DMS114 treated with DMSO at 0.1 percent for 48 hours (cell line): ENCODE measurements at regions not wholly inside any gene's neighbourhood (a gene's known extent, or its start where the extent isn't known, plus 50 kb on each side); places are given as distances from the start of the nearest gene placed in this dataset.
"Not testable (repeated sequence)": the region's sequence is repeated elsewhere in the genome, so short reads cannot be mapped to it uniquely, and the experiment has no call there.

Source experiments
- DNase-seq: peaks from one replicate; lab custom pipeline; 2025; ENCODE audit not compliant: unreplicated experiment; lab: John Stamatoyannopoulos, UW

GRCh38 chr3:109784852-109785631 is 447.7 kb upstream of the DPPA4 start:
- DNase-seq, result no peak

- no peak for DNase-seq
Measured at GRCh38 chr3:109803274-109803673, 465.9 kb upstream of the DPPA4 start.

- DNase-seq, result no peak
Measured at GRCh38 chr3:109804697-109805096, 467.4 kb upstream of the DPPA4 start.

- DNase-seq, result no peak
Measured at GRCh38 chr3:109806929-109807328, 469.6 kb upstream of the DPPA4 start.

GRCh38 chr3:109809513-109809912 is 472.2 kb upstream of the DPPA4 start:
- no peak for DNase-seq

GRCh38 chr3:109818081-109818480 is 480.7 kb upstream of the DPPA4 start:
- DNase-seq, result no peak

- DNase-seq, result no peak
Measured at GRCh38 chr3:109819734-109820133, 482.4 kb upstream of the DPPA4 start.

- no peak for DNase-seq
Measured at GRCh38 chr3:109825971-109826810, 488.8 kb upstream of the DPPA4 start.

- no peak for DNase-seq
Measured at GRCh38 chr3:109831403-109831802, 494.1 kb upstream of the DPPA4 start.

- no peak for DNase-seq
Measured at GRCh38 chr3:109835958-109836357, 498.6 kb upstream of the DPPA4 start.

- DNase-seq, result no peak
Measured at GRCh38 chr3:109851854-109852253, 514.5 kb upstream of the DPPA4 start.

- DNase-seq, result no peak
Measured at GRCh38 chr3:109852283-109852682, 514.9 kb upstream of the DPPA4 start.

GRCh38 chr3:109853077-109853731 is 515.9 kb upstream of the DPPA4 start:
- no peak for DNase-seq

- DNase-seq, result no peak
Measured at GRCh38 chr3:109863701-109864100, 526.4 kb upstream of the DPPA4 start.

GRCh38 chr3:109864452-109864851 is 527.1 kb upstream of the DPPA4 start:
- no peak for DNase-seq

GRCh38 chr3:109869586-109869985 is 532.2 kb upstream of the DPPA4 start:
- DNase-seq, result no peak

- DNase-seq, result no peak
Measured at GRCh38 chr3:109874896-109875708, 537.8 kb upstream of the DPPA4 start.

- not testable (repeated sequence) for DNase-seq
Measured at GRCh38 chr3:109877616-109878015, 540.3 kb upstream of the DPPA4 start.

GRCh38 chr3:109882144-109882543 is 544.8 kb upstream of the DPPA4 start:
- no peak for DNase-seq

GRCh38 chr3:109887293-109887692 is 549.9 kb upstream of the DPPA4 start:
- DNase-seq, result no peak

GRCh38 chr3:109888026-109888425 is 550.7 kb upstream of the DPPA4 start:
- no peak for DNase-seq
